B cell (primary cell): ENCODE measurements at regions not wholly inside any gene's neighbourhood (a gene's known extent, or its start where the extent isn't known, plus 50 kb on each side); places are given as distances from the start of the nearest gene placed in this dataset.

Source experiments
- EZH2 ChIP-seq: IDR thresholded peaks from 2 replicates; pipeline ENCODE4 v1.6.1; 2012; ENCODE audit warnings: borderline replicate concordance, low read depth, mild to moderate bottlenecking, moderate library complexity, low read length; ENCODE audit not compliant: insufficient read depth, poor library complexity, severe bottlenecking
- TF ChIP-seq, protein P1 (sequence below): fragments of 200-600 bp; IDR thresholded peaks from one replicate; pipeline ENCODE4 v1.8.0; 2022; ENCODE audit warnings: antibody characterized with exemption, mild to moderate bottlenecking

DNA sequence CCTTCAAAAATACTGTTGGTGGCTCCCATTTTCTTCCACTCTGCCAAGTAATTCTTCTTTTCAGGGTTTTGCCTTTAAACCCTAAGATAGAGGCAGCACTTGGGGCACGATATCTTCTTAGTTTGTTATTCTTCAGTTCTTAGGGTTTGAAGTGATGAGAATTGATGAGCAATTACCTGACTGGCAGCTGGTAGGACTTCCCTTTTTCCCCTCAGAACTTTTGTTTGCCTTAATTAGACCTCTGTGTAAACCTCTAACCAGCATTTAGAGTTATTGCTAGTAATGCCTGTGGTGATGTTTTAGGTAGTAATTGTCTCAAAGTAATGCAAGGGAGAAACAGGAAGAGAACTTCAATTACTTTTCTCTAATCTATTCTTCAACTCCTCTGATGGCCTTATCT, 683.5 kb downstream of the RPL10L start:
- TF ChIP-seq, protein P1, sequence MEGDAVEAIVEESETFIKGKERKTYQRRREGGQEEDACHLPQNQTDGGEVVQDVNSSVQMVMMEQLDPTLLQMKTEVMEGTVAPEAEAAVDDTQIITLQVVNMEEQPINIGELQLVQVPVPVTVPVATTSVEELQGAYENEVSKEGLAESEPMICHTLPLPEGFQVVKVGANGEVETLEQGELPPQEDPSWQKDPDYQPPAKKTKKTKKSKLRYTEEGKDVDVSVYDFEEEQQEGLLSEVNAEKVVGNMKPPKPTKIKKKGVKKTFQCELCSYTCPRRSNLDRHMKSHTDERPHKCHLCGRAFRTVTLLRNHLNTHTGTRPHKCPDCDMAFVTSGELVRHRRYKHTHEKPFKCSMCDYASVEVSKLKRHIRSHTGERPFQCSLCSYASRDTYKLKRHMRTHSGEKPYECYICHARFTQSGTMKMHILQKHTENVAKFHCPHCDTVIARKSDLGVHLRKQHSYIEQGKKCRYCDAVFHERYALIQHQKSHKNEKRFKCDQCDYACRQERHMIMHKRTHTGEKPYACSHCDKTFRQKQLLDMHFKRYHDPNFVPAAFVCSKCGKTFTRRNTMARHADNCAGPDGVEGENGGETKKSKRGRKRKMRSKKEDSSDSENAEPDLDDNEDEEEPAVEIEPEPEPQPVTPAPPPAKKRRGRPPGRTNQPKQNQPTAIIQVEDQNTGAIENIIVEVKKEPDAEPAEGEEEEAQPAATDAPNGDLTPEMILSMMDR = no peak
- TF ChIP-seq EZH2 = no peak
